IPS-20b (cell line): ENCODE measurements at regions not wholly inside any gene's neighbourhood (a gene's known extent, or its start where the extent isn't known, plus 50 kb on each side); places are given as distances from the start of the nearest gene placed in this dataset.
"Not testable (repeated sequence)": the region's sequence is repeated elsewhere in the genome, so short reads cannot be mapped to it uniquely, and the experiment has no call there.

ENCODE experiments used
- H3K27ac ChIP-seq: one replicate; pipeline ENCODE4 v1.5.1; 2013; ENCODE audit warnings: low read length
- H3K27me3 ChIP-seq: 2 replicates; pipeline ENCODE4 v1.6.1; 2013; ENCODE audit warnings: mild to moderate bottlenecking, low read length, inconsistent platforms; ENCODE audit not compliant: insufficient read depth
- H3K36me3 ChIP-seq: 2 replicates; pipeline ENCODE4 v1.6.1; 2013; ENCODE audit warnings: low read depth, mild to moderate bottlenecking, inconsistent platforms, low read length, moderate library complexity; ENCODE audit not compliant: insufficient read depth
- H3K4me1 ChIP-seq: 2 replicates; pipeline ENCODE4 v1.6.1; 2013; ENCODE audit warnings: mild to moderate bottlenecking, control low read depth, inconsistent platforms, low read length, moderate library complexity; ENCODE audit not compliant: insufficient read depth
- H3K4me3 ChIP-seq: 2 replicates; pipeline ENCODE4 v1.5.1; 2013; ENCODE audit warnings: mild to moderate bottlenecking, low read length, inconsistent platforms
- H3K9ac ChIP-seq: 2 replicates; pipeline ENCODE4 v1.6.1; 2013; ENCODE audit warnings: low read depth, mild to moderate bottlenecking, inconsistent platforms, low read length, moderate library complexity
- H3K9me3 ChIP-seq: 2 replicates; pipeline ENCODE4 v1.6.1; 2013; ENCODE audit warnings: mild to moderate bottlenecking, low read depth, low read length, inconsistent platforms; ENCODE audit not compliant: insufficient read depth

DNA sequence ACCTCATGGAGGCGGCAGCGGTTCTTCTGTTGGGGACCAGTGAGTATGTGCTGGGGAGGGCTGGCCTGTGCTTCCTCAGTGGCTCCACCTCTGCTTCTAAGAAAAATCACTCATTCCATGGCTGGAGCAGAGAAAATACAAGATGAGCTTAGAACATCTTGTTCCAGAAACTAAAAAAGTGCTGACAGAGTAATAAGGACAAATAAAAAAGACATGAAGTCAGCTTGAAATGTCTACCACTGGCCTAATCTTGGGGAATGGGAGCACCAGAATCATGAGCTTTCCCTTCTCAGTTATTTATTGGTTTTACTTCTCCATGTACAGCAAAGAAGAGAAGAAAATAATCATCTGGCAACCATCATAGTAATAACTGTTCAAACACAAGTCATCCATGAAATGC lies 81.1 kb upstream of the TEKT4 start:
- H3K9me3 ChIP-seq, H3K4me3 ChIP-seq, H3K27ac ChIP-seq, H3K36me3 ChIP-seq, H3K9ac ChIP-seq, H3K4me1 ChIP-seq: not testable (repeated sequence)
- H3K27me3 ChIP-seq = peaks cover 28% of the 10 kb centered on the region

DNA sequence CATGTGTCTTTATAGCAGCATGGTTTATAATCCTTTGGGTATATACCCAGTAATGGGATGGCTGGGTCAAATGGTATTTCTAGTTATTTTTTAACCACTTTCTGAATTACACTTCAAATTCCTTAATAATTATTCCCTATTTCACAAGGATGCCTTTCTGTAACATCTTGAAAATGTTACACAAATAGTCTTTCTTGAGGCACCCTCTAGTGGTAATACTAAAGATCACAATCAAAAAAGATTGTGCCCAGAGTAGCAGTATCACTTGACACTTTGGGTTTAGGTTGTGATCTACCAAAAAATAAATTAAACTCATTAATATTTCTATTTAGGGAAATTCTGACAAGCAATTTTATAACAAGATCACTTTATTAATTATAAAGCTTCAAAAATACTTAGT lies 74.0 kb upstream of the TEKT4 start:
- H3K36me3 ChIP-seq, H3K4me1 ChIP-seq, H3K4me3 ChIP-seq, H3K27ac ChIP-seq, H3K9me3 ChIP-seq, H3K27me3 ChIP-seq, H3K9ac ChIP-seq: not testable (repeated sequence)
